ENCODE measurements at regions not wholly inside any gene's neighbourhood (a gene's known extent, or its start where the extent isn't known, plus 50 kb on each side); places are given as distances from the start of the nearest gene placed in this dataset.

GRCh38 chr6:2440516-2440915 is 195.1 kb upstream of the GMDS start:
- DNase-seq (ENCODE audit: low read depth in 1 of 2, low spot score in 1 of 2), result no peak
- H3K4me3 ChIP-seq, result no peak overlapping the region
- no peak overlapping the region for H3K27ac ChIP-seq
- TF ChIP-seq CTCF (IDR thresholded peaks at IDR 0.05; ENCODE audit: low read depth, low read length), result no peak
- no peaks in the 10 kb centered on the region for H3K4me1 ChIP-seq (ENCODE audit: low read depth)
- no peaks in the 10 kb centered on the region for H3K36me3 ChIP-seq
- no peaks in the 10 kb centered on the region for H3K27me3 ChIP-seq
- H3K9me3 ChIP-seq (ENCODE audit: low read depth), result no peaks in the 10 kb centered on the region

GRCh38 chr6:2439632-2440031 is 194.2 kb upstream of the GMDS start:
- H3K27ac ChIP-seq, result no peak overlapping the region
- no peaks in the 10 kb centered on the region for H3K36me3 ChIP-seq
- no peak for TF ChIP-seq CTCF (IDR thresholded peaks at IDR 0.05; ENCODE audit: low read depth, low read length)
- no peaks in the 10 kb centered on the region for H3K27me3 ChIP-seq
- H3K9me3 ChIP-seq (ENCODE audit: low read depth), result no peaks in the 10 kb centered on the region
- no peaks in the 10 kb centered on the region for H3K4me1 ChIP-seq (ENCODE audit: low read depth)
- DNase-seq (ENCODE audit: low read depth in 1 of 2, low spot score in 1 of 2), result no peak
- no peak overlapping the region for H3K4me3 ChIP-seq

GRCh38 chr6:2439082-2439481 is 193.7 kb upstream of the GMDS start:
- H3K4me1 ChIP-seq (ENCODE audit: low read depth), result no peaks in the 10 kb centered on the region
- TF ChIP-seq CTCF (IDR thresholded peaks at IDR 0.05; ENCODE audit: low read depth, low read length), result no peak
- no peaks in the 10 kb centered on the region for H3K36me3 ChIP-seq
- H3K4me3 ChIP-seq, result no peak overlapping the region
- no peaks in the 10 kb centered on the region for H3K27me3 ChIP-seq
- no peaks in the 10 kb centered on the region for H3K9me3 ChIP-seq (ENCODE audit: low read depth)
- DNase-seq (ENCODE audit: low read depth in 1 of 2, low spot score in 1 of 2), result no peak
- no peak overlapping the region for H3K27ac ChIP-seq

GRCh38 chr6:2436410-2437154 is 191.2 kb upstream of the GMDS start:
- no peak for TF ChIP-seq CTCF (IDR thresholded peaks at IDR 0.05; ENCODE audit: low read depth, low read length)
- Histone ChIP-seq H3K27me3 (no peaks in the 10 kb centered on the region), H3K9me3 (ENCODE audit: low read depth) (no peaks in the 10 kb centered on the region), H3K36me3 (no peaks in the 10 kb centered on the region), H3K4me1 (ENCODE audit: low read depth) (peaks cover 7% of the 10 kb centered on the region), H3K4me3 (no peak overlapping the region), H3K27ac (no peak overlapping the region)
- DNase-seq (ENCODE audit: low read depth in 1 of 2, low spot score in 1 of 2), result no peak

GRCh38 chr6:2435323-2435722 is 189.9 kb upstream of the GMDS start:
- H3K9me3 ChIP-seq (ENCODE audit: low read depth), result no peaks in the 10 kb centered on the region
- no peaks in the 10 kb centered on the region for H3K36me3 ChIP-seq
- H3K27ac ChIP-seq, result no peak overlapping the region
- peaks cover 7% of the 10 kb centered on the region for H3K4me1 ChIP-seq (ENCODE audit: low read depth)
- no peaks in the 10 kb centered on the region for H3K27me3 ChIP-seq
- H3K4me3 ChIP-seq, result no peak overlapping the region
- no peak for TF ChIP-seq CTCF (IDR thresholded peaks at IDR 0.05; ENCODE audit: low read depth, low read length)
- DNase-seq (ENCODE audit: low read depth in 1 of 2, low spot score in 1 of 2), result no peak

Measured in cardiac muscle cell (in vitro differentiated cells and primary cell).